ENCODE measurements at regions not wholly inside any gene's neighbourhood (a gene's known extent, or its start where the extent isn't known, plus 50 kb on each side); places are given as distances from the start of the nearest gene placed in this dataset.

DNA sequence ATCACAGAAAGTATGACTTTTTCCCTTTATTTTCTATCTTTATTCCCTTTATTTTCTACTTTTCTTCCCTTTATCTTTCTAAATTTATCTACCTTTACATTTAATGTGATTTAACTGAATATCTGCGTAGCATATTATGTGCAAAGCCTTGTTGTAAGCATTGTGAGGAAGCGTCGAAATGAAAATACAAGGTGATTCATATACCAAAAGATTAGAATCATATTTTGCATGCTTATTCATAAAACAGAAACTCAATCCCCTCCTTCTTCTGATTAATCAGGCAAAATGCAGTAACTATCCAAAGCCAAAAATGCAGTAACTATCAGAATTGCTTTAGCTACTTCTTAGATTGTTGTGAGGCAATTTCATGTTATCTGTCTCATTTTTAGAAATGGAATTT lies 393.0 kb downstream of the CDH19 start:
- no peak for ATAC-seq
- intact Hi-C loops (cut with DNase I) = no loop called here

GRCh38 chr18:66209656-66210055 lies 394.2 kb downstream of the CDH19 start:
- H3K9me3 ChIP-seq = no peaks in the 10 kb centered on the region
- no peak for DNase-seq
- no peaks in the 10 kb centered on the region for H3K27me3 ChIP-seq
- intact Hi-C loops (cut with DNase I) = no loop called here
- no peak overlapping the region for H3K4me3 ChIP-seq
- H3K27ac ChIP-seq = no peak overlapping the region
- no peak for ATAC-seq
- 43% methylated on average over 4 of the region's 4 CpGs for WGBS (ENCODE audit: insufficient coverage, low coverage, low lambda C conversion rate, missing lambda C conversion rate)
- no peaks in the 10 kb centered on the region for H3K4me1 ChIP-seq
- TF ChIP-seq POLR2A (IDR thresholded peaks at IDR 0.05) (no peak), CTCF (IDR thresholded peaks at IDR 0.05) (no peak)
- H3K36me3 ChIP-seq = no peaks in the 10 kb centered on the region

More for the DNA sequence above, 393.0 kb downstream of the CDH19 start:
- no peak for DNase-seq
- Histone ChIP-seq H3K4me3 (no peak overlapping the region), H3K27ac (no peak overlapping the region), H3K36me3 (no peaks in the 10 kb centered on the region), H3K4me1 (no peaks in the 10 kb centered on the region), H3K9me3 (no peaks in the 10 kb centered on the region), H3K27me3 (no peaks in the 10 kb centered on the region)
- TF ChIP-seq CTCF (IDR thresholded peaks at IDR 0.05) (no peak), POLR2A (IDR thresholded peaks at IDR 0.05) (no peak)
- WGBS (ENCODE audit: insufficient coverage, low coverage, low lambda C conversion rate, missing lambda C conversion rate) = 77% methylated on average over 3 of the region's 3 CpGs

GRCh38 chr18:66196805-66197204 lies 407.1 kb downstream of the CDH19 start:
- Histone ChIP-seq H3K4me1 (no peaks in the 10 kb centered on the region), H3K27ac (no peak overlapping the region), H3K36me3 (no peaks in the 10 kb centered on the region), H3K9me3 (no peaks in the 10 kb centered on the region), H3K27me3 (no peaks in the 10 kb centered on the region), H3K4me3 (no peak overlapping the region)
- no peak for ATAC-seq
- intact Hi-C loops (cut with DNase I) = no loop called here
- TF ChIP-seq CTCF (IDR thresholded peaks at IDR 0.05) = no peak
- TF ChIP-seq POLR2A (IDR thresholded peaks at IDR 0.05) = no peak
- no peak for DNase-seq
- WGBS (ENCODE audit: insufficient coverage, low coverage, low lambda C conversion rate, missing lambda C conversion rate) = 0% methylated on average over 1 of the region's 1 CpG

GRCh38 chr18:66193938-66194337 lies 410.0 kb downstream of the CDH19 start:
- H3K4me3 ChIP-seq = no peak overlapping the region
- intact Hi-C loops (cut with DNase I) = no loop called here
- WGBS (ENCODE audit: insufficient coverage, low coverage, low lambda C conversion rate, missing lambda C conversion rate) = 57% methylated on average over 3 of the region's 4 CpGs
- no peaks in the 10 kb centered on the region for H3K27me3 ChIP-seq
- no peak overlapping the region for H3K27ac ChIP-seq
- TF ChIP-seq CTCF (IDR thresholded peaks at IDR 0.05) = no peak
- no peak for TF ChIP-seq POLR2A (IDR thresholded peaks at IDR 0.05)
- DNase-seq (no peak), ATAC-seq (no peak)
- no peaks in the 10 kb centered on the region for H3K4me1 ChIP-seq
- H3K9me3 ChIP-seq = no peaks in the 10 kb centered on the region
- H3K36me3 ChIP-seq = no peaks in the 10 kb centered on the region

DNA sequence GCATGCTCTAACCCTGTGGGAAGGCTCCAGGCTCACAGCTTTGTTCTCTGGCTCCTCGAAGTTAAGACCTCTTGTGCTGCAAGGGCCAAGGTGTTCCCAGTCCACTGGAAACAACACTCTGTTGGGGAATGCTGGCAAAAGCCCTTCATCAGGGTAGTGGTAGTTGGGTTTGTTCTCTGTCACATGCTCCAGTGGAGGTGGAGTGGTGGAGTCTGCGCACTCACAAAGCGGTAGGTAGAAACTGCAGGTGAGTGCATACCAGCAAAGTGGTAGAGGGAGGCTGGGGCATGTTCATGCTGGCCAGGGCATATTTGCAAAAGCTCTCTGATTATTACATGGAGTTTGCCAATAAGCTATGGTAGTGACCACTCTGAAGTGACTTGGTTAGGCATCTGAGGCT lies 410.5 kb downstream of the CDH19 start:
- Histone ChIP-seq H3K4me3 (no peak overlapping the region), H3K9me3 (no peaks in the 10 kb centered on the region), H3K36me3 (no peaks in the 10 kb centered on the region), H3K27me3 (no peaks in the 10 kb centered on the region), H3K4me1 (no peaks in the 10 kb centered on the region), H3K27ac (no peak overlapping the region)
- WGBS (ENCODE audit: insufficient coverage, low coverage, low lambda C conversion rate, missing lambda C conversion rate) = 37% methylated on average over 3 of the region's 3 CpGs
- ATAC-seq = no peak
- TF ChIP-seq POLR2A (IDR thresholded peaks at IDR 0.05) = no peak
- TF ChIP-seq CTCF (IDR thresholded peaks at IDR 0.05) = no peak
- no peak for DNase-seq
- intact Hi-C loops (cut with DNase I) = no loop called here
